Kidney (tissue), 13 donors: ENCODE measurements at regions not wholly inside any gene's neighbourhood (a gene's known extent, or its start where the extent isn't known, plus 50 kb on each side); places are given as distances from the start of the nearest gene placed in this dataset.

ENCODE experiments used
- DNase-seq, 5 donors: peaks; one replicate each; pipeline ENCODE4 v3.0.0-alpha.2; 2013 to 2020
- FAIRE-seq: peaks from 2 replicates; lab custom pipeline; 2012; peaks lifted over from hg19 to GRCh38; lab: Jason Lieb, UNC
- H3K27ac ChIP-seq, 2 donors: one replicate each; pipeline ENCODE4 v1.7.0; 2013; ENCODE audit warnings: low read depth in 2 of 2, low read length in 2 of 2, inconsistent platforms in 1 of 2
- H3K27me3 ChIP-seq: one replicate; pipeline ENCODE4 v1.7.1; 2013; ENCODE audit warnings: low read length, inconsistent platforms; ENCODE audit not compliant: control insufficient read depth, insufficient read depth
- H3K36me3 ChIP-seq, 3 donors: one replicate each; pipeline versions ENCODE4 v1.7.0 to v1.7.1; 2013; ENCODE audit warnings: low read length in 3 of 3, control low read depth in 1 of 3, inconsistent platforms in 1 of 3; ENCODE audit not compliant: insufficient read depth in 3 of 3, control insufficient read depth in 2 of 3
- H3K4me1 ChIP-seq, 3 donors: one replicate each; pipeline versions ENCODE4 v1.7.0 to v1.7.1; 2013; ENCODE audit warnings: low read length in 3 of 3, inconsistent platforms in 1 of 3, low read depth in 1 of 3; ENCODE audit not compliant: control insufficient read depth in 2 of 3, insufficient read depth in 2 of 3
- H3K4me3 ChIP-seq, 3 donors: one replicate each; pipeline versions ENCODE4 v1.7.0 to v1.8.1; 2013; ENCODE audit warnings: low read length in 3 of 3, control low read depth in 1 of 3, inconsistent platforms in 1 of 3
- H3K9ac ChIP-seq, 3 donors: one replicate each; pipeline versions ENCODE4 v1.7.0 to v1.7.1; 2013; ENCODE audit warnings: low read length in 3 of 3, control low read depth in 1 of 3, inconsistent platforms in 1 of 3
- H3K9me3 ChIP-seq, 3 donors: one replicate each; pipeline versions ENCODE4 v1.7.0 to v1.7.1; 2013; ENCODE audit warnings: low read length in 3 of 3, control low read depth in 1 of 3, inconsistent platforms in 1 of 3; ENCODE audit not compliant: control insufficient read depth in 2 of 3, insufficient read depth in 1 of 3
- intact Hi-C: fragments of 100-400 bp; cut with DNase I; formaldehyde crosslinking; loops from one replicate; pipeline ENCODE4 v1.11.1; 2022
- TF ChIP-seq, protein P1 (sequence below): IDR thresholded peaks from 3 replicates; pipeline ENCODE4 v1.5.1; 2012; ENCODE audit warnings: mild to moderate bottlenecking, moderate library complexity, borderline replicate concordance; ENCODE audit not compliant: insufficient read depth; ENCODE audit errors: extremely low read depth
- donor health status: control.
- donor health status: control.
- donor health status: control.
- donor health status: control.
- donor health status: control.
- donor health status: DM: yes; HTN: yes; CAD: no.
- donor health status: Normal renal cell carcinoma (clear cell type).

GRCh38 chr7:97280950-97281349, 163.5 kb downstream of the SDHAF3 start:
- TF ChIP-seq, protein P1, sequence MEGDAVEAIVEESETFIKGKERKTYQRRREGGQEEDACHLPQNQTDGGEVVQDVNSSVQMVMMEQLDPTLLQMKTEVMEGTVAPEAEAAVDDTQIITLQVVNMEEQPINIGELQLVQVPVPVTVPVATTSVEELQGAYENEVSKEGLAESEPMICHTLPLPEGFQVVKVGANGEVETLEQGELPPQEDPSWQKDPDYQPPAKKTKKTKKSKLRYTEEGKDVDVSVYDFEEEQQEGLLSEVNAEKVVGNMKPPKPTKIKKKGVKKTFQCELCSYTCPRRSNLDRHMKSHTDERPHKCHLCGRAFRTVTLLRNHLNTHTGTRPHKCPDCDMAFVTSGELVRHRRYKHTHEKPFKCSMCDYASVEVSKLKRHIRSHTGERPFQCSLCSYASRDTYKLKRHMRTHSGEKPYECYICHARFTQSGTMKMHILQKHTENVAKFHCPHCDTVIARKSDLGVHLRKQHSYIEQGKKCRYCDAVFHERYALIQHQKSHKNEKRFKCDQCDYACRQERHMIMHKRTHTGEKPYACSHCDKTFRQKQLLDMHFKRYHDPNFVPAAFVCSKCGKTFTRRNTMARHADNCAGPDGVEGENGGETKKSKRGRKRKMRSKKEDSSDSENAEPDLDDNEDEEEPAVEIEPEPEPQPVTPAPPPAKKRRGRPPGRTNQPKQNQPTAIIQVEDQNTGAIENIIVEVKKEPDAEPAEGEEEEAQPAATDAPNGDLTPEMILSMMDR: no peak
- Histone ChIP-seq H3K36me3 (no peaks in the 10 kb centered on the region), H3K9me3 (no peaks in the 10 kb centered on the region), H3K9ac (no peak overlapping the region), H3K4me1 (no peaks in the 10 kb centered on the region), H3K27ac (no peak overlapping the region), H3K27me3 (no peaks in the 10 kb centered on the region), H3K4me3 (no peak overlapping the region)
- no peak for FAIRE-seq
- DNase-seq: no peak
- intact Hi-C loops: no loop called here

GRCh38 chr7:97285348-97285747, 167.8 kb downstream of the SDHAF3 start:
- FAIRE-seq (no peak), DNase-seq (no peak)
- Histone ChIP-seq H3K36me3 (no peaks in the 10 kb centered on the region), H3K27ac (no peak overlapping the region), H3K4me1 (no peaks in the 10 kb centered on the region), H3K27me3 (no peaks in the 10 kb centered on the region), H3K9me3 (no peaks in the 10 kb centered on the region), H3K9ac (no peak overlapping the region), H3K4me3 (no peak overlapping the region)
- TF ChIP-seq, protein P1: no peak
- intact Hi-C loops: no loop called here

DNA sequence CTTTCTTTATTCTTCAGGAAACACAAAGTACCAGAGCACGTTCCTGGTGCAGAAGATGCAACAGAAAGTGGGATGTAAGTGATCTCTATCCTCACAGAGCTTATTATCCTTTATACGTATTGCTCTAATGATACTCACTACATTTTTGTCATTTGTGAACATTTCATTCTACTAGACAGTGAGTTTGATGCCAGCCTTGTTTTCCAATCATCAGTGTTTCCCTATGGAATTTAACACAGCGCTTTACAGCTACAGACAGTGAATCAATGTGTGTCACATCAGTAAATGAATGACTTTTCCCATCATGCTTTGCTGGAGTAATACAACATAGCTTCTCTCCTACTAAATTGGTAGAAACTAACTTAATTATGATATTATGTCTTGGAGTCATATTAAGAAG, 175.5 kb downstream of the SDHAF3 start:
- H3K4me1 ChIP-seq: no peaks in the 10 kb centered on the region
- TF ChIP-seq, protein P1: no peak
- H3K4me3 ChIP-seq: no peak overlapping the region
- H3K9me3 ChIP-seq: no peaks in the 10 kb centered on the region
- FAIRE-seq (no peak), DNase-seq (no peak)
- H3K9ac ChIP-seq: no peak overlapping the region
- intact Hi-C loops: no loop called here
- H3K27me3 ChIP-seq: no peaks in the 10 kb centered on the region
- no peak overlapping the region for H3K27ac ChIP-seq
- H3K36me3 ChIP-seq: no peaks in the 10 kb centered on the region

DNA sequence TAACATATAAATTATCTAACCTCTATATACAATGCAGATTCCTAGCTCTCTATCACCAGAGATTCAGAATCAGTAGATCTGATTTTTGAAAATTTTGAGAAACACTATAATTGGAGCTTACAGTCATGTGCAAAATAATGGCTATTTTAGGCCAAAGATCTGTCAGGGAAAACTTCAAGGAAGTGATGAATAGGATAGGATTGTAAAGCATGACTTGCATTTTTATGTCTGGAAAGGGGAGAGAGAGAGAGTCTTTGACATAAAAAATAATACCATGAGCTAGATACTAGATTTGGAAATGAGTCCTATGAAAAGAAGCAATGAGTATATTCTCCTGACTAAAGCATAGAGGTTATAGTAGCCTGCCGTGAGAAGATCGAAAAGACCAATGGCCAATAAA, 181.1 kb downstream of the SDHAF3 start:
- H3K27ac ChIP-seq: no peak overlapping the region
- no peak overlapping the region for H3K9ac ChIP-seq
- H3K4me1 ChIP-seq: no peaks in the 10 kb centered on the region
- no peaks in the 10 kb centered on the region for H3K27me3 ChIP-seq
- intact Hi-C loops: no loop called here
- FAIRE-seq (no peak), DNase-seq (no peak)
- TF ChIP-seq, protein P1: no peak
- no peaks in the 10 kb centered on the region for H3K36me3 ChIP-seq
- no peaks in the 10 kb centered on the region for H3K9me3 ChIP-seq
- H3K4me3 ChIP-seq: no peak overlapping the region
